ENCODE measurements at regions not wholly inside any gene's neighbourhood (a gene's known extent, or its start where the extent isn't known, plus 50 kb on each side); places are given as distances from the start of the nearest gene placed in this dataset.

- no peak for DNase-seq (ENCODE audit: low read depth)
- in situ Hi-C loops (cut with HindIII; ENCODE audit: low pct_unique_long_range_greater_than_20kb, low sequenced_read_pairs), result no loop called here
These were observed 213.7 kb upstream of the CSF3R start for GRCh38 chr1:36696261-36696940.

GRCh38 chr1:36693603-36694002 is 210.9 kb upstream of the CSF3R start:
- in situ Hi-C loops (cut with HindIII; ENCODE audit: low pct_unique_long_range_greater_than_20kb, low sequenced_read_pairs), result no loop called here
- no peak for DNase-seq (ENCODE audit: low read depth)

GRCh38 chr1:36693161-36693525 is 210.4 kb upstream of the CSF3R start:
- in situ Hi-C loops (cut with HindIII; ENCODE audit: low pct_unique_long_range_greater_than_20kb, low sequenced_read_pairs), result no loop called here
- no peak for DNase-seq (ENCODE audit: low read depth)

GRCh38 chr1:36692465-36693160 is 209.9 kb upstream of the CSF3R start:
- no peak for DNase-seq (ENCODE audit: low read depth)
- in situ Hi-C loops (cut with HindIII; ENCODE audit: low pct_unique_long_range_greater_than_20kb, low sequenced_read_pairs), result no loop called here

- in situ Hi-C loops (cut with HindIII; ENCODE audit: low pct_unique_long_range_greater_than_20kb, low sequenced_read_pairs), result no loop called here
- DNase-seq (ENCODE audit: low read depth), result peak; percentile 42
These were observed 208.7 kb upstream of the CSF3R start for GRCh38 chr1:36691374-36691773.

GRCh38 chr1:36689992-36690391 is 207.3 kb upstream of the CSF3R start:
- in situ Hi-C loops (cut with HindIII; ENCODE audit: low pct_unique_long_range_greater_than_20kb, low sequenced_read_pairs), result no loop called here
- no peak for DNase-seq (ENCODE audit: low read depth)

GRCh38 chr1:36687312-36687711 is 204.6 kb upstream of the CSF3R start:
- in situ Hi-C loops (cut with HindIII; ENCODE audit: low pct_unique_long_range_greater_than_20kb, low sequenced_read_pairs), result no loop called here
- no peak for DNase-seq (ENCODE audit: low read depth)

GRCh38 chr1:36675931-36676562 is 193.3 kb upstream of the CSF3R start:
- in situ Hi-C loops (cut with HindIII; ENCODE audit: low pct_unique_long_range_greater_than_20kb, low sequenced_read_pairs), result no loop called here
- DNase-seq (ENCODE audit: low read depth), result no peak

GRCh38 chr1:36675106-36675505 is 192.4 kb upstream of the CSF3R start:
- DNase-seq (ENCODE audit: low read depth), result no peak
- in situ Hi-C loops (cut with HindIII; ENCODE audit: low pct_unique_long_range_greater_than_20kb, low sequenced_read_pairs), result no loop called here

GRCh38 chr1:36673202-36673601 is 190.5 kb upstream of the CSF3R start:
- no peak for DNase-seq (ENCODE audit: low read depth)
- in situ Hi-C loops (cut with HindIII; ENCODE audit: low pct_unique_long_range_greater_than_20kb, low sequenced_read_pairs), result no loop called here

- in situ Hi-C loops (cut with HindIII; ENCODE audit: low pct_unique_long_range_greater_than_20kb, low sequenced_read_pairs), result no loop called here
- no peak for DNase-seq (ENCODE audit: low read depth)
These were observed 186.5 kb upstream of the CSF3R start for GRCh38 chr1:36669262-36669661.

- in situ Hi-C loops (cut with HindIII; ENCODE audit: low pct_unique_long_range_greater_than_20kb, low sequenced_read_pairs), result no loop called here
- no peak for DNase-seq (ENCODE audit: low read depth)
These were observed 185.1 kb upstream of the CSF3R start for GRCh38 chr1:36667836-36668235.

- in situ Hi-C loops (cut with HindIII; ENCODE audit: low pct_unique_long_range_greater_than_20kb, low sequenced_read_pairs), result no loop called here
- no peak for DNase-seq (ENCODE audit: low read depth)
These were observed 184.5 kb upstream of the CSF3R start for GRCh38 chr1:36667256-36667655.

- in situ Hi-C loops (cut with HindIII; ENCODE audit: low pct_unique_long_range_greater_than_20kb, low sequenced_read_pairs), result no loop called here
- DNase-seq (ENCODE audit: low read depth), result no peak
These were observed 182.9 kb upstream of the CSF3R start for GRCh38 chr1:36665478-36666080.

- DNase-seq (ENCODE audit: low read depth), result no peak
- in situ Hi-C loops (cut with HindIII; ENCODE audit: low pct_unique_long_range_greater_than_20kb, low sequenced_read_pairs), result no loop called here
These were observed 182.0 kb upstream of the CSF3R start for GRCh38 chr1:36664571-36665287.

- no peak for DNase-seq (ENCODE audit: low read depth)
- in situ Hi-C loops (cut with HindIII; ENCODE audit: low pct_unique_long_range_greater_than_20kb, low sequenced_read_pairs), result no loop called here
These were observed 181.2 kb upstream of the CSF3R start for GRCh38 chr1:36663772-36664430.

- no peak for DNase-seq (ENCODE audit: low read depth)
- in situ Hi-C loops (cut with HindIII; ENCODE audit: low pct_unique_long_range_greater_than_20kb, low sequenced_read_pairs), result no loop called here
These were observed 176.1 kb upstream of the CSF3R start for GRCh38 chr1:36658838-36659237.

- in situ Hi-C loops (cut with HindIII; ENCODE audit: low pct_unique_long_range_greater_than_20kb, low sequenced_read_pairs), result no loop called here
- DNase-seq (ENCODE audit: low read depth), result no peak
These were observed 175.1 kb upstream of the CSF3R start for GRCh38 chr1:36657826-36658225.
